Urothelium cell line (cell line): ENCODE measurements at regions not wholly inside any gene's neighbourhood (a gene's known extent, or its start where the extent isn't known, plus 50 kb on each side); places are given as distances from the start of the nearest gene placed in this dataset.
"Not testable (repeated sequence)": the region's sequence is repeated elsewhere in the genome, so short reads cannot be mapped to it uniquely, and the experiment has no call there.

Experiments used
- DNase-seq: peaks from one replicate; pipeline ENCODE4 v3.0.0; 2011; ENCODE audit warnings: low spot score, mixed read lengths
- FAIRE-seq: peaks from 2 replicates; lab custom pipeline; 2011; peaks lifted over from hg19 to GRCh38; lab: Jason Lieb, UNC

DNA sequence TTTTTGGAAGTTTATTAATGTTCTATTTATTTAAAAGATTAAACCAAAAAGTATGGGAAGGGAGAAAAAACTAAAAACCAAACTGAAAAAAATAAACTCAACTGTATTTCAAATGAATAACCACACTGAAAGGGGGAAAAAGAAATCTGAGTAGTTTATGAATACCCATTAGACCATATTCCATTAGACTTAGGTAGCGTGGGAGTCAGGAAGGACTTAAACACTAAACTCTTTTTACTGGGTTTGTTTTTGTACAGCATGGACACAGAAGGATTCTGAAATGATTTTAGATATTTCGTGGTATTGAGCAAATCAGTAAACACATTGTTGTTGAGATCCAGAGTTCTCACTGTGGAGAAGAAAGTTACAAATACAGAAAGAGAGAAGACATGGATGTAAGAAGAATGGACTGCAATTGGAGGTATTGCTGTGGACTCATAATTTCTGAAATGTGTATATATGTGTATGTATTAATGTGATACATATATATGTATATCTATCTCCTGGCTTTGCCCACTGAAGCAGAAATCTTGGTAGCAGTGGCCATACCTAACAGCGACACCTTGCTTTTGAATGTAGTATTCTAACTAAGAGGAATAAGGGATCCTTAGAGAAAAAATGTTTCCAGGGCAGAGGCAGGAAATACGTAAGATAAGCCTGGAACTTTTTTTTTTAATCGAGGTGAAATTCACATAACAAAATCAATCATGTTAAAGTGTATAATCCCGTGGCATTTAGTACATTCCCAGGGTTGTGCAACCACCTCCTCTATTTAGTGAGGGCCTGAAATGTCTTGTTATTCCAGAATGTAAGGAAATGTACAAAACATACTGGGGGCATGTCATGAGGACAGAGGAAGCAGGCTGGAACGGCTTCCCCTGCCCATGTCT lies 228.8 kb downstream of the SMARCA2 start:
- FAIRE-seq (no peak), DNase-seq (no peak)

DNA sequence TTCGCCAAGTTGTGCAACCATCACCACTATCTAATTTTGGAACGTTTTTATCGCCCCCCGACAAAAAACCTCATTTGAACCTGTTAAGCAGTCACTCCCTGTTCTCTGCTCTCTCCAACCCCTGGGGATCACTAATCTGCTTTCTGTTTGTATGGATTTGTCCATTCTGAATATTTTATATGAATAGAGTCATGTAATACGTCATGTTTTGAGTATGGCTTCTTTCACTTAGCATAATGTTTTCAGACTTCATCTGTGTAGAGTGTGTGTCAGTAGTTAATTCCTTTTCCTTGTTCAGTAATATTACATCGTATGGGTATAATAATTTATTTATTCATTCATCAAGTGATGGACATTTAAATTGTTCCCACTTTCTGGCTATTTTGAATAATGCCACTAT lies 232.2 kb downstream of the SMARCA2 start:
- DNase-seq: no peak
- no peak for FAIRE-seq

DNA sequence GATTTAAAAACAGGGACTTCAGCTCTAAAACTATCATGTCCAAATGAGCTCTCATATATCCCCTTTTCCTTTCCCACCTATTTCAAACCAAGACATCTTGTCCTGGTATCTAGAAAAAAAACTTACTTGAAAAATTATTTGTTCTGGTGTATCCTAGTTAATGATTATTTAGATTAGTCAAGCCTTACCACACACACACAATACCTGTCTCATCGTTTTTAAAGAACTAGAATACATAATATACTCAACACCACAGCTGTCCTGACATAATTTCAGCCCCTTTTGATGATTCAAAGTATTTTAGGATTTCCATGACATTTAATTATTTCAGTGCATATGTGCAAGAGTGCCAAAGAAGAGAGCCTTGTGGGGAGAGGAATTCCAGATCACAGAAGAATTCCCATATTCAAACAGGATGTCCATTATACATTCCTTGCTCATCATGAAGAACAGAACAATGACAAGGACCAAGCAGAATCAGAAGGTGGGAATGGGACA lies 233.7 kb downstream of the SMARCA2 start:
- DNase-seq (no peak), FAIRE-seq (no peak)

DNA sequence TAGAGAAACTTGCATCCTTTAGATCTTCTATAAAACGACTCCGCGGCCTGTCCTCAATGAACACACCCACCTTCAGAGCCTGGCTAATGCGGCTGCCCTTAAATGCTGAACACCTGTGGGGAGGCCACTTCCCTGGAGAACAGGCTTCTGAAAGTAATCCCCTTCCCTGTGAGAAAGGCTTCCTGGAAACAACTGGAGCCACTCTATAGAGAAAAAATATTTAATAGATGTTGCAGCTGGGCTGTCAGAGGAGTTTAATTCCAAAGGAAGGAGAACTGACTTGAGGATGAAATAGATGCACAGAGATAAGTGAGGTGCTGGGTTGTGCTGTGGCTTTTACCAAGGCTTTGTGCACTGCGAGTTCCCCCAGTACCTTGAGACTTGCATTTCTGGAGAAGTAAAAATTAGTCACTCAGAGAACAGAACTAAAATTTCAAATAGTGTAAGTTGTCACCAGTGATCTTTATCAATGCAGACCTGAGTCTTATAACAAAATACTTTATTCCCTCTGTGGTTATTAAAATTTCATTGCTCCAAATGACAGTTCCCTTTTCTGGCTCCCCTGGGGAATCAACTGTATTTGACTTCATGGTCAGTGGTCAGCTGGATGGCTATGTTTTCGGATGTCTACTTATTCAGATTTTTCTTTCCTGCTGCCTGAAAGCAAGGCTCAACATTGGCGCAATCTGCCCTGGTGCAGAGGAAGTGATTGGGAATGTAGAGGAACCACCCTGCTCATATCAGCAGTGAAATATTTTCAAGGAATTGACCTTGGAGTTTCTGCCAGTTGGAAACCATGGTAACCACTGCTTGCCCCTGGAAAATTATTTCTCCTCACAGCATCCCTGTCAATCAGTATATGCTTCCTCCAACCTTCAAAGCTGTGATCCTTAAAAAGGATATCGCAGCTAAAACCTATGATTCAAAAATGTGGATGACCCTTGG lies 238.8 kb downstream of the SMARCA2 start:
- FAIRE-seq: no peak
- no peak for DNase-seq

DNA sequence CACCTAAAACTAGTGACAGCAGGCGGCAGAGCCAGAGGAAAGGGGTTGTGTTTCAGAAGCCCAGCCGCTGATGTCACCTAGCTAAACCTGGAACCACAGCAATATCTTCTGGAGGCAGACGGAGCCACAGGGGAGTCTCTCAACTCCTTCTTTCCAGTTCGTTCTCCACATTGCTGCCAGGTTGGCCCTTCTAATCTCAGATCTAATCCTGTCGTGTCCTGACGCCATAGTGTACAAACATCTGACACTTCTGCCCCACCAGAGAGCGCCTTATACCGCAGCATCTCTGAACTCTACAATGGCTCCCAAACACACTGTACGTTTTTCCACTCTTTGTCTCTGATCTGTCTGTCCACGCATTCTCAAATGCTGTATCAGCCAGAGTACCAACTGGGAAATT lies 240.0 kb downstream of the SMARCA2 start:
- DNase-seq: no peak

DNA sequence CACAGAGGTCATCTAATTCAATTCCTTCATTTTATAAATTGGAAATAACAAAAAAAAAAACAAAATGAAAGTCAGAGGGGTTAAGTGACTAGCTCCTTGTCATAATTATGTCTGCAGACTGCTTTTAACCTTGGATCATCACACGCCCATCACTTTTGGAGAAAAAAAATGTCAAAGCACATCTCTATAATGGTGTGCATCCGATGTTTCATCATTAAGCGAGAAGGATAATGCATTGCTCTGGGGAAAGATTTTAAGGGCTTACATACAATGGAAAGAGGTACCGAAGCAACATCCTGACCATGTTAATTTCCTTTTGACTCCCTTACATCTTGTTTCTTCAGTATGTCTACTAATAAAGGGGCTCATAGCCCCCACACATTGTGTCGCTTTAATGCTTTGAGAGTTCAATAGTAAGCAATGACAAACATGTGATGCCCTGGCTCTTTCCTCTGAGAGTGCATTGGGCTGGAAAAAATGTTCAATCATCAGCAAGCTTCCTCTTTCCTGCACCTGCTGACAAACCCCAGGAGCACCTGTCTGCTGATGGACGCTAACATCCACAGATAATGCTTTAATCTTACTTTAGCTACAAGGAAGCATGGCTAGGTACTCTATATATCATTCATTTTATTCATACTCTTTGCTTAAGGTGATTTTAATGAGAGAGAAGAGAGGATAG lies 242.2 kb downstream of the SMARCA2 start:
- FAIRE-seq: no peak
- no peak for DNase-seq

More for the DNA sequence above, 240.0 kb downstream of the SMARCA2 start:
- FAIRE-seq: no peak

DNA sequence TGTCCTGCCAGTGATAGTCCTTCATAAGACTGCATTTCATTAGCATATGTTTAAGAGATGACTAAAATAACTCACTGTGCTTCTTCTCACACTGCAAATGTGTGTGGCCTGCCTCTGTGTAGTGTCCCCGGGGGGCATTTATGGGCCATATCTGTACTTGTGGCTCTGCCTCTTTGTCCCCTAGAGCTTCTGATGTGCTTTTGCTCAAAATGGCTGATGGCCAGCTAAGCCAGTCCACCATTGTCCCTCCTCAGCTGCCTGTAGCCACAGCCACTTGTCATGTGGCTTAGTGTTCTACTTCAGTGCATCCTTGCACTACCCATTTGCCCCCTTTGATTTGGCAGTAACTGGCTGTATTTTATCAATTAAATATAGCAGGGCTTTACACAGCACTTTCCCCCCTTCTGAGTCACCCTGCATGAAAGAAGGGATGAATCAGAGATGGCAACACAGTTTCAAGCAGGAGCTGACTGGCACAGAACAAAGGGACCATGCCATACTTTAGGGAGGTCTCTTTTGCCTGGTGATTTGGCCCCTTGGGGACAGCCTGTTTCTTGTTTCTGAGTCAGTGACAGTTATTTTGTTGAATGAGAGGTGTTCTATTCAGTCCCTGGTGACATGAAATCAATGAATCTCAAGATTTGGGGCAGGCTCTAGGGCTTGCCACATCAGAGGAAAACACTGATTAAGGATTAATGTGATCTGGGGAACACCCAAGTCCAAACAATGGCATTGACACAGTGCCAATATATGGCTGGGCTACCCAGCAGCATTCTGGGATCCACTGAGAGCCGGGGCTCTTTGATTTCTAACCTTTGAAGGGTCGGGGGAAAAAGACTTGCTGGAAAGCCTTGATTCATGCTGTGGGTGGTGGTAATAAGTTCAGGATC lies 245.5 kb downstream of the SMARCA2 start:
- no peak for FAIRE-seq
- peak; percentile 55 for DNase-seq

DNA sequence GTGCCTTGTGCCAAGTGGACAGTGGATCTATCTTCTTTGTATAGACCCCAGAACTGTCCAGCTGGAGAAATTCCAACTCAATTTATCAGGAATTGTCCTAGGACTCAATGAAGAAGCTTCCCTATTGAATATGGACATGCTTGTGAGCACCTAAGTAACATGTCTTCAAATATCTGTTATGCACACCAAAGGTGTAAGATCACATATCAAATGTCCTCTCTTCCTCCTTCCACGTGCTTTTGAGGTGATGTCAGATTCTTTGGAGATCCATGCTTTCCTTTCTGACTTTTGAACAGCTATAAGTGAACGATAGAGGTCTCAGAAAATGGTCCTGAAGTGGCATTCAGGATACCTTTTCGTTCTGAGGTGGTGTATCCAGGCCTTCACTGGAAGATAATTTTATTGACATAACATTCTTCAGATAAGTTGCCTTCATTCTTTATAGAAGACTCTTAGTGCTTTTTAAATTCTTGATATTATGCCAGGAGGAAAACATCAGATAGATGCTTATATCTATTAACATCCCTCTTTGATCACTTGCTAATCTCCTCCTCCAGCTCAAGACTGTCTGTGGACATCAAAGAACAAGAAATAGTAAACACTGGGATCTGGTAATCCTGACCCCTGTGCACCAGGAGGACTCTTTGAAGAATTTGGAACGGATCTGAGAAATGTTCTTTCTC lies 246.4 kb downstream of the SMARCA2 start:
- DNase-seq (no peak), FAIRE-seq (no peak)

DNA sequence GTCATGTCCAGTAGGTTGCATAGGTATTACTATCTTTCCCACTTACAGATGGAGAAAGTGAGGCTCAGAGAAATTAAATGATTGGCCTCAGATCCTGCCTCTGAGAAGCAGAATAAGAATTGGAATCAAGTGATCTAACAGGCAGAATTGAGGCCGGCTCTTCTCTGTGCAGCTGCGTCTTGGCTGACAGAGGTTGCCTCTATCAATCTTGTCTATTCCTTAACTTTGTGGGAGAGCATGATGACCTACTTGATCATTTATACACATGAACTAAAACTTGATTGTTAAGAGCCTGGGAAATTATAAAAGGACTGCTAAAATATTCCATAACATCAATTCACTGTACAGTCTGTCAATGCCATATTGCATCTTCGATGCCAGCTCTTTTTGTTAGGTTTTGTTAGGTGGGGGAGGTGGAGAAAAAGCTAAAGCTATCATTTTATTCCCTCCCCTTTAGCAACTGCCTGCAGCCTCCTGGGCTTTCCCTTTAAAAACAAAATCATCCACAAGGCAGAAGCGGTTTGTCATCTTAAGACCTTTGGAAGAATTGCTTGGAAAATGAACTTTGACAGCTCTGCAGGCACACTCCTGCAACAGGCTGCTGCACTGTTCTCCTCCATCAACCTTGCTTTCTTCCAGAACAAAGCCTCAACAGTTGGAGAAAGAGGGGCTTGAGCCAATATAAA lies 247.4 kb downstream of the SMARCA2 start:
- FAIRE-seq: no peak
- DNase-seq: no peak

DNA sequence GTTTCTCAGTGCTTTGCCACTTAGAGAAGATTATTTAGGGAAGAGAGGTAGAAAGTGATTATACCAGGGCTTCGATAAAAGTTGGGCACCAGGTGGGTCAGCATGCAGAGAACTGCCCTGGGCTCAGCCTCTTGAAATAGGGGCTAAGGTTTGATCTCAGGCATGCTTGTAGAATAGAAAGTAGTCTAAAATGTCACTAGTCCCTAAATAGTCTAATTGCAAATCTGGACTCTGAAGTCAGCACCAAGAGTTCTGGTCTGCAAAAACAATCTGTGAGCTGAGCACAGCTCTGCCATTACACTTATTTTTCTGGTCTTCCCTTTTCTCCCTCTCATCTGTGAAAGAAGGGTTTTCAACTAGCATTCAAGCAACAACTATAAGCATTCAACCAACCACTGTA lies 248.0 kb downstream of the SMARCA2 start:
- DNase-seq: no peak
- FAIRE-seq: no peak

DNA sequence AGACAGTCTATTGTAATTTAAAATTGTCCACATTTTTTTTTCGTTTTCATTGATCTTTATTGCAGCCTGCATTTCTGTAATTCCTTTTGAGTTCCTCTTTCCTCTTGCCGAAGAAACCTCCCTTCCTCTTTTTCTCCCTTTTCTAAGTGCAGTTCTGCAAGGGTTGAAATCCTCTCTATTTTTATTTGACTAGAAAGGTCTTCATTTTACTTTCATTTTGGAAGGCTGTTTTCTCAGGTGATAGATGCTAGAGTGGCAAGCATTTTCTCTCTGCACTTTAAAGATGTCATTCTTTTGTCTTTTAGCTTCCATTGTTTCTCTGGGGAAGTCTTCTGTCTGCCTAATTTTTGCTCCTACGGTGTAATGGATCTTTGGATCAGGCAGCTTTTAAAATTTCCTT lies 248.5 kb downstream of the SMARCA2 start:
- FAIRE-seq (no peak), DNase-seq (no peak)

DNA sequence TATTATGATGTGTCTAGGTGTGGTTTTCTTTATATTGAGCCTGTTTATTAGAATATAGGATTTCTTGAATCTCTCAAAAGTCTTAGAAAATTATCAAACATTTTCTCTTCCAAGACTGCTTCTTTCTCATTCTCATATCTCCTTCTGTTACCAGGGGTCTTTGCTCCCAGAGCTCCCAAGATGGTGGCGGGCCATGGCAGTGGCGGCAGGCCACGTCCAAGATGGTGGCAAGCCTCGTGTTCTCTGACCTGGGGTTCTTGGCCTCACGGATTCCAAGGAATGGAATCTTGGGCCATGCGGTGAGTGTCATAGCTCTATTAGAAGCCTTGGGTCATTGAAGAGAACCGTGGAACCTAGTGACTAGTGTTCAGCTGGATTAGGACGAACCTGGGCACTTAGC lies 248.9 kb downstream of the SMARCA2 start:
- DNase-seq (no peak), FAIRE-seq (no peak)

DNA sequence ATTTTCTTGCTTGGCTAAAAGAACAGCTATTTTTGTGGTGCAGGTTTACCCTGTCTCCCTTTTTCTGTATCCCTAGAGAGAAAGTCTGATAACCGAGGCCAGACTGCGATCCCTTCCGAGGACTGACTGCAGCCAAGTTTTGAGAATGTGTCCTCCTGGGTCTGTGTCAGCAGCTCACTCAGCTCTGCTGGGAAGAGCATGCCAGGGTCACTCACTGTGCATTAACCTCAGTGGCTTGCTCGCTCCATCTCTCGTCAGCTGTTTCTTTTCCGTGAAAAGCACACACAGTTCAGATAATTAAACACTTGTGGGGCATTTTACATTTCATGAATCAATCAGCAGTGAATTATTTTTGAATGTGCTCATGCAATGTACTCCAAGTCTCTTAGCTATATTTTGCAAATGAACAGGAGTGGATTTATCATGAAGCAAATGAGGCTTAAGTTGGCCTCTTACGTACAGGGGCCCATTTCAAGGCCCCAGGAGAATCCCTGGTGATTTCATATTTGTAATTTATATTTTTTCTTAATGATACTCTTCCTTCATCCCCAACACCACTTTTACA lies 252.1 kb downstream of the SMARCA2 start:
- FAIRE-seq (no peak), DNase-seq (no peak)

DNA sequence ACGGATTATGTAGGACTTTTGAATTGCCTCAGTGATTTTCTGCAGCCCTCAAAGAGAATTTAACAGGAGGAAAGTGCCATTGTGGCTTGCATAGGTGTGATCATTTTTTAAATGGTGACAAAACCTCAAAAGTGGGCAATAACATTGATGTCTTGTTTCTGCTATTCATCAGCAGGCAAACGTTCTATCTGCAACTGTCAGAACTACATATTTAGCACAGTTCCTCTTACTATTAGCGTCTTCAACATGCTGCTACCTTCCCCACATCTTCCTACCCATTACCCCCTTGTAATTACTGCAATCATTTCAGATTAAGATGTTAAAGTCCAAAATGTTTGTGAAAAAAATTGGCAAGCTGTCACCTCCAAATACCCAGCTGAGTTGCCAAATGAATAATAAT lies 254.6 kb downstream of the SMARCA2 start:
- no peak for FAIRE-seq
- DNase-seq: no peak

DNA sequence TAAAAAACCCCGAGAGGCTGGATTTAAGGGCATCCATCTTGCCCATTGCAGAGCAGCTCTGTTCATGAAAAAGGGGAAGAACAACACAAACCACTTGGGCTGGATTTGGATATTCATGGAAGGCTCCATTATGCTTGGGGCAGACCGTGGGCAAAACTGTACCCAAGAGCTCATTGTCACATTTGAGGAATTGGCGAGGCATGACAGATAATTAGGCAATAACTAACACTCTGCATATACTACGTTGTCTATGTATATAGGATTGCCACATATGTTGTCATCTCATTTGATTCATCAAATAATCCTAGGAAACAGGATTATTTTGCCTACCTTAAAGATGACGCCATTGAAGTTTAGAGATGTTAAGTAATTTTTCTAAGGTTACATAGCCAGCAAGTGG lies 255.4 kb downstream of the SMARCA2 start:
- FAIRE-seq (no peak), DNase-seq (no peak)

DNA sequence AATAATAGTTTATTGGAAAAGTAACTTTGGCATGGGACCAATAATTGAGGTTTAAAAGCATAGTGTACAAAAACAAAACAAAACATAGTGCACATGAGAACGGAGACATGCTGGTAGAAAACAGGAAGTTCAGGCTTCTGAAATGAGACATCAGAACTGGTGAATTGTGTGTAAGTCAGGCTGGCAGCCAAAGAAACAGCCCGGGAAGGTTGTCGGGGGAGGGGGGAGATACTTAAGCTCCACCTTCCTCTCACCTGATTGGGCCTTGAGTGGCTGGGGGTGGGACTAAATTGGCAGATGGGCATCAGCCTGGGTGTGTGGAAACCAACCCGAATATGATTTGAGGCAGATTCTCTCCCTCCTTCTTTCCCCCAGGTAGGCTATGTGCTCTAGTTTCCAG lies 256.3 kb downstream of the SMARCA2 start:
- DNase-seq: peak; percentile 35
- no peak for FAIRE-seq

DNA sequence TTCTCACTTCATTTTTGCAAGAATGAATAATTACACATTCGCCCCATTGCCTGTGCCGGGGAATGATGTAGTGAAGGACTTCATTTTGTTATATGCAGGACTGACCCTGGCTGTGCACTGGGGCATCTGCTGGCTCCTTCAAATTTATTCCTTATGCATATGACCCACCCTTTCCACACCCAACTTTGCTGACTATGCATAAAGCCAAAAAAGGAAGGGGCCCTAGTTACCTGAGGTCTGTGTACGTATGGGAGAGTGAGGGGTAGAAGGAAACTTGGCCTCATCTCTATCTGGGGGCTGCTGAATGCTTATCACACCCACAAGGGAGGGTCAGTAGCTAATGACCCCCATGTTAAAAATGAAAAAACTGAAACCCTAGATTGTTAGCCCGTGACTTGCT lies 259.6 kb downstream of the SMARCA2 start:
- FAIRE-seq: no peak
- no peak for DNase-seq

DNA sequence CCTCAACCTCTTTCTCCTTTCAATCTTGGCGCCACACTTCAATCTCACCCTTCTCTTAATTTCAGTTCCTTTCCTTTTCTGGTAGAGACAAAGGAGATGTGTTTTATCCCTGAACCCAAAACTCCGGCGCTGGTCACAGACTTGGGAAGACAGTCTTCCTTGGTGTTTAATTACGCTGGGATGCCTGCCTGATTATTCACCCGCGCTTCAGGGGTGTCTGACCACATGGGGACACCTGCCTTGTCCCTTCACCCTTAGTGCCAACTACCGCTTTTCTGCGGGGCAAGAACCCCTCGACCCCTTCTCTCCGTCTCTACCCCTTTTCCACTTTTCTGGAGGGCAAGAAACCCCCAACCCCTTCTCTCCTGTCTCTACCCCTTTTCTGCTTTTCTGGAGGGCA lies 261.1 kb downstream of the SMARCA2 start:
- no peak for DNase-seq
- no peak for FAIRE-seq

DNA sequence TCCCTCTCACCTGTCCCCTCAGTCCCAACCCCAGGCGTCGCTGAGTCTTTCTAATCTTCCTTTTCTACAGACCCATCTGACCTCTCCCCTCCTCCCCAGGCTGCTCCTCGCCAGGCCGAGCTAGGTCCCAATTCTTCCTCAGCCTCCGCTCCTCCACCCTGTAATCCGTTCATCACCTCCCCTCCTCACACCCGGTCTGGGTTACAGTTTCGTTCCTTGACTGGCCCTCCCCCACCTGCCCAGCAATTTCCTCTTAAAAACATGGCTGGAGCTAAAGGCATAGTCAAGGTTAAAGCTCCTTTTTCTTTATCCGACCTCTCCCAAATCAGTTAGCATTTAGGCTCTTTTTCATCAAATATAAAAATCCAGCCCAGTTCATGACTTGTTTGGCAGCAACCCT lies 262.0 kb downstream of the SMARCA2 start:
- FAIRE-seq: not testable (repeated sequence)

More for the DNA sequence above, 262.0 kb downstream of the SMARCA2 start:
- DNase-seq: not testable (repeated sequence)
